GM10248 (cell line): ENCODE measurements at regions not wholly inside any gene's neighbourhood (a gene's known extent, or its start where the extent isn't known, plus 50 kb on each side); places are given as distances from the start of the nearest gene placed in this dataset.

Experiments used
- CTCF ChIA-PET: fragments of 300-600 bp; sonication (Branson Sonifier 250); formaldehyde crosslinking; extraction: SDS; loops from one replicate; lab custom pipeline; 2021; ENCODE audit warnings: antibody characterized with exemption; lab: Yijun Ruan, JAX
- POLR2A ChIA-PET: fragments of 350-650 bp; sonication (Branson Sonifier 250); formaldehyde crosslinking; extraction: SDS; loops from one replicate; lab custom pipeline; 2020; ENCODE audit warnings: antibody characterized with exemption; lab: Yijun Ruan, JAX
- DNase-seq: peaks from one replicate; pipeline ENCODE4 v3.0.0; 2012; ENCODE audit errors: extremely low spot score
- CTCF ChIP-seq: IDR thresholded peaks from 2 replicates; pipeline ENCODE4 v1.5.1; 2012; ENCODE audit warnings: mild to moderate bottlenecking, low read depth; ENCODE audit errors: extremely low read depth, missing control alignments, control extremely low read depth

- no peak for TF ChIP-seq CTCF
- no peak for DNase-seq
- ChIA-PET POLR2A (no interaction called here), CTCF (interaction anchor here (0.9 to 1.2 kb wide), 2 partner anchors 9 to 12 kb away, joined by 3 read pairs; no protein-coding TSS in a partner anchor)
Measured at GRCh38 chr9:107699231-107699630, 209.7 kb upstream of the KLF4 start.

- DNase-seq, result no peak
- POLR2A ChIA-PET, result no interaction called here
- no peak for TF ChIP-seq CTCF
- CTCF ChIA-PET, result interaction anchor here (0.9 to 1.2 kb wide), 2 partner anchors 9 to 13 kb away, joined by 3 read pairs; no protein-coding TSS in a partner anchor
Measured at GRCh38 chr9:107698779-107699178, 209.2 kb upstream of the KLF4 start.

DNA sequence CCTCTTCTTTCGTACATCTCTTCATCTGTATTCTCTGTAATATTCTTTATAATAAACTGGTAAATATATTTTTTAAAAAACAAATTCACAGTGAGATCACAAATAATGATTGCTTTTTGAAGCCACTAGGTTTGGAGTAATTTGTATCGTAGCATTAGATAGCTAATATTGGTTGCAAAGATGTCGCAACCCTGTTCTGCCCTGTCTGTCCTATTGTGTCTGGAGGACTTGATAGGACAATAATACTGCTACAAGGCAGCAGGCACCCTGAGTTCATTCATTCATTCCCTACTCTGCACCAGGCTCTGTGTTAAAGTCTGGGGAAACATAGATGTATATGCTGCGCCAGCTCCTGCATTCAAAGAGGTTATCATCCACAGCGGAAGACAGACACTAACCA is 206.7 kb upstream of the KLF4 start:
- DNase-seq, result no peak
- CTCF ChIA-PET, result no interaction called here
- POLR2A ChIA-PET, result no interaction called here
- TF ChIP-seq CTCF, result no peak

DNA sequence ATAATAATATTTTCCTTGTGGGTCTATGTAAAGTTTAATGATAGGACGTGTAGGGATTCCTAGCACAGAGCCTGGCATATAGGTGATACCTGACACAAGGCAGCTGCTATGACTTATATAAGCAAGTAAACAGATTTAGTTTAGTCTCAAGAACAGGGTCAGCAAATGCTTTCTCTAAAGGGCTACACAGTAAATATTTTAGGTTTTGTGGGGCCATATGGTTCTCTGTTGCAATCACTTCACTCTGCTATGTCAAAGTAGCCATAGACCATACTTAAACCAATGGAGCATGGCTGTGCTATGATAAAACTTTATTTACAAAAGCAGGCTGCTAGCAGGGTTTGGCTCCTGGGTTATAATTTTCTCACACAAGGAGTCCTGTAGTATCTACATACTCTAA is 204.8 kb upstream of the KLF4 start:
- TF ChIP-seq CTCF, result no peak
- DNase-seq, result no peak
- CTCF ChIA-PET, result no interaction called here
- POLR2A ChIA-PET, result no interaction called here

- DNase-seq, result no peak
- ChIA-PET CTCF (no interaction called here), POLR2A (no interaction called here)
- TF ChIP-seq CTCF, result no peak
Measured at GRCh38 chr9:107693625-107694326, 204.2 kb upstream of the KLF4 start.

GRCh38 chr9:107691664-107692063 is 202.1 kb upstream of the KLF4 start:
- CTCF ChIA-PET, result no interaction called here
- no peak for DNase-seq
- no peak for TF ChIP-seq CTCF
- POLR2A ChIA-PET, result no interaction called here
